IMR-90 (cell line): ENCODE measurements at regions not wholly inside any gene's neighbourhood (a gene's known extent, or its start where the extent isn't known, plus 50 kb on each side); places are given as distances from the start of the nearest gene placed in this dataset.

Source experiments
- CEBPB ChIP-seq: IDR thresholded peaks from 2 replicates; pipeline ENCODE4 v1.6.1; 2012; ENCODE audit warnings: low read depth, low read length, improper control_type of control experiment
- CTCF ChIP-seq: conservative IDR thresholded peaks from 2 replicates; pipeline ENCODE4 v1.5.1; 2012; ENCODE audit warnings: mild to moderate bottlenecking, low read depth, low read length, improper control_type of control experiment

- TF ChIP-seq CTCF (no peak), CEBPB (no peak)
Observed at GRCh38 chr11:115075356-115075755, 397.0 kb downstream of the NXPE2 start.
